HL-60/S4 treated with phorbol 12-myristate 13-acetate at 8.2 ng/mL for 4 days and 3 days (cell line): ENCODE measurements at regions not wholly inside any gene's neighbourhood (a gene's known extent, or its start where the extent isn't known, plus 50 kb on each side); places are given as distances from the start of the nearest gene placed in this dataset.
"Not testable (repeated sequence)": the region's sequence is repeated elsewhere in the genome, so short reads cannot be mapped to it uniquely, and the experiment has no call there.

Source experiments
- in situ Hi-C: fragments of 300-500 bp; cut with MboI; formaldehyde crosslinking; loops from 2 replicates; pipeline ENCODE4 v1.15.0; 2022; ENCODE audit warnings: low sequenced_read_pairs

DNA sequence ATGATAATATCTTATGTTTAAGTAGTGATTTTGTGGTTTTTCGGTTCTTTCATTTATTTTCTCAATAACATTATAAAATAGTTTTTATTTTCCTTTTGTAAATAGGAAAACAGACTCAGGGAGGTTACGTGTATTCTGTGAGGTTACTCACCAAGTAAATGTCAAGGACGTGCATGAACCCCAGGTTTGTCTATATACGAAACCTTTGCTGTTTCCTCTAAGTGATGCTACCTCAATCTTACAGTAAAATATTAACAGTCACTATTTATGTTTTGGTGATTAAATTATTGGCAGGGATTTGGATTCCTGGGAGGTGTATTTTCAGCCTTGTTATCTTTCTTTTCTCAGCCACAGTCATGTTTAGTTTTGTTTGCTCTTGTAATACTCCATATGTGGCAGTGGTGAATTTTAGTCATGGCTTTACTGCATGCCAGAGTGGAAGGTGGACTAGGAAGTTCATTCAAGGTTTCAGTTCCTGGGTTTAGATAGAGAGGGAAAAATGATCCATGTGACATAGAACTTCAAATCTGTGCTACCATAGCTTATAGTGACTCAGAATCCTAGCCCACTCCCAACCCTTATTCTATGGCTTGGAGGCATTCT, 139.9 kb downstream of the ARL4A start:
- in situ Hi-C loops: no loop called here

DNA sequence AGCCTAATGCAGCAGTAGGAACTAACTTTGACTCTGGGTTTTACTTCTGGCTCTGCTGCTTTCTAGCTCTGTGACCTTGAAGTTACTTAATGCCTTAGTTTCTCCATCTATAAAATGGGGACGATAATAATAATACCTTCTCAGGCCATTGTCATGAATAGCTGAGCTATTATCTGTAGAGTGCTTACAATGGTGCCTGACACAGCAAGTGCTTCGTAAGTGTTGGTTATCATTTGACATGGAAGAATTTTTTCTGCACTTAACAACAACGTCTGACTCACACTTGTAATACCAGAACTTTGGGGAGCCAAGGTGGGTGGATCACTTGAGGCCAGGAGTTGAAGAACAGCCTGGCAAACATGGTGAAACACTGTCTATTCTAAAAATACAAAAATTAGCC, 140.5 kb downstream of the ARL4A start:
- in situ Hi-C loops: no loop called here

DNA sequence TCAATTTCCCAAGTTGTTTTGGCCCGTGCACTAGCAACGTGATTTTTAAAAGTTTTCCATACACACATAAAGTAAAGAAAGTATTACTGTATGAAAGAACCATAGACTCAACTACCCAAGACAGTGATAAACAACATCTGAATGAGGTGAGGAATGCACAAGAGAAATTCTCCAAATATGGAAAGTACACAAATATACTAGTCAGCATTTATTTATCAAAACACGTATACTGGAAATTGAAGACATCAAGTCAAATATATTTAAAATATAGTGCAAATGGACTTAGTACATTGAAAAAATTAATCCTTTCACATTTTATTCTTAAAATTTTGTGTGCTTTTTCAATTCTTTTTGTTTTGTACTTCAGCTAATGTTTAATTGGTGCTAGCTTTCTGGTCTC, 143.6 kb downstream of the ARL4A start:
- in situ Hi-C loops: no loop called here

DNA sequence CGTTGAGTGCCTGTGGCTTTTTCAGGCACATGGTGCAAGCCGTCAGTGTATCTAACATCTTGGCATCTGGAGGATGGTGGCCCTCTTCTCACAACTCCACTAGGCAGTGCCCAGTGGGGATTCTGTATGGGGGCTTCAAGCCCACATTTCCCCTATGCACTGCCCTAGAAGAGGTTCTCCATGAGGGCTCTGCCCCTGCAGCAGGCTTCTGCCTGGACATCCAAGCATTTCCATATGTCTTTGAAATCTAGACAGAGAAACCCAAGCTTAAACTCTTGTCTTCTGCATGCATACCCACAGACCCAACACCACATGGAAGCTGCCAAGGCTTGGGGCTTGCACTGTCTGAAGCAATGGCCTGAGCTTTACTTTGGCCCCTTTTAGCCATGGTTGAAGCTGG, 146.4 kb downstream of the ARL4A start:
- in situ Hi-C loops: no loop called here

DNA sequence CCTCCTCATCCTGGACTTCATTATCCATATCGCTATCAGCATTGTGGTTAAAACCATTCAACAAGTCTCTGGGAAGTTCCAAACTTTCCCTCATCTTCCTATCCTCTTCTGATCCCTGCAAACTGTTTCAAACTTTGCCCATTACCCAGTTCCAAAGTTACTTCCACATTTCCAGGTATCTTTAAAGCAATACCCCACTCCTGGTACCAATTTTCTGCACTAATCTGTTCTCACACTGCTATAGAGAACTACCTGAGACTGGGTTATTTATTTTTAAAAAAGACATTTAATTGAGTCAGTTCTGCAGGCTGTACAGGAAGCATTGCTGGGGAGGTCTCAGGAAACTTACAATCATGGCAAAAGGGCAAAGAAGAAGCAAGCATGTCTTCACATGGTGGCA, 147.3 kb downstream of the ARL4A start:
- in situ Hi-C loops: no loop called here

DNA sequence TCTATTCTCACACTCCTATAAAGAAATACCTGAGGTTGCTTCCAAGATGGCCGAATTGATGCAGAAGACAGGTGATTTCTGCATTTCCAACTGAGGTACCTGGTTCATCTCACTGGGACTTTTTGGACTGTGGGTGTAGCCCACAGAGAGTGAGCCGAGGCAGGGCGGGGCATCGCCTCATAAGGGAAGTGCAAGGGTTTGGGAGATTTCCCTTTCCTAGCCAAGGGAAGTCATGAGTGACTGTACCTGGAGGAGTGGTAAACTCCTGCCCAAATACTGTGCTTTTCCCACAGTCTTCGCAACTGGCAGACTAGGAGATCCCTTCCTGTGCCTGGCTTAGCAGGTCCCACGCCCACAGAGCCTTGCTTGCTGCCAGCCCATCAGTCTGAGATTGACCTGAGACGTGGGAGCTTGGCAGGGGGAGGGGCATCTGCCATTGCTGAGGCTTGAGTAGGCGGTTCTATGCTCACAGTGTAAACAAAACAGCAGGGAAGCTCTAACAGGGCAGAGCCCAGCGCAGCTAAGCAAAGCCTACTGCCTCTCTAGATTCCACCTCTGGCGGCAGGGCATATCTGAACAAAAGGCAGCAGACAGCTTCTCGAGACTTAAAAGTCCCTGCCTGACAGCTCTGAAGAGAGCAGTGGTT, 152.2 kb downstream of the ARL4A start:
- in situ Hi-C loops: no loop called here

DNA sequence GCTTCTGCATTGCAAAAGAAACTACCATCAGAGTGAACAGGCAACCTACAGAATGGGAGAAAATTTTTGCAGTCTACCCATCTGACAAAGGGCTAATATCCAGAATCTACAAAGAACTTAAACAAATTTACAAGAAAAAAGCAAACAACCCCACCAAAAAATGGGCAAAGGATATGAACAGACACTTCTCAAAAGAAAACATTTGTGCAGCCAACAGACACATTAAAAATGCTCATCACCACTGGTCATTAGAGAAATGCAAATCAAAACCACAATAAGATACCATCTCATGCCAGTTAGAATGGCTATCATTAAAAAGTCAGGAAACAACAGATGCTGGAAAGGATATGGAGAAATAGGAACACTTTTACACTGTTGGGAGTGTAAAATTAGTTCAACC, 157.3 kb downstream of the ARL4A start:
- in situ Hi-C loops: not testable (repeated sequence)

DNA sequence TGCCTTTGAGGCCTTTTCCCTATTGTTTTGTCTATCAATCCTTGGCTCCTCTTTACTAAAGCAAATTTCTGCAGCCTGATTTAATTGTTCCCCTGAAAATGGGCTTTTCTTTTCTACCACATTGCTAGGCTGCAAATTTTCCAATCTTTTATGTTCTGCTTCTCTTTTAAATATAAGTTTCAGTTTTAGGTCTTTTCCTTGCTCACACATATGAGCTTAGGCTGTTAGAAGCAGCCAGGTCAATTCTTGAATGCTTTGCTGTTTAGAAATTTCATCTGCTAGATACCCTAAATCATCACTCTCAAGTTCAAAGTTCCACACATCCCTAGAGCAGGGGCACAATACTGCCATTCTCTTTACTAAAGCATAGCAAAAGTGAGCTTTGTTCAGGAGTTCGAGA, 159.6 kb downstream of the ARL4A start:
- in situ Hi-C loops: no loop called here

DNA sequence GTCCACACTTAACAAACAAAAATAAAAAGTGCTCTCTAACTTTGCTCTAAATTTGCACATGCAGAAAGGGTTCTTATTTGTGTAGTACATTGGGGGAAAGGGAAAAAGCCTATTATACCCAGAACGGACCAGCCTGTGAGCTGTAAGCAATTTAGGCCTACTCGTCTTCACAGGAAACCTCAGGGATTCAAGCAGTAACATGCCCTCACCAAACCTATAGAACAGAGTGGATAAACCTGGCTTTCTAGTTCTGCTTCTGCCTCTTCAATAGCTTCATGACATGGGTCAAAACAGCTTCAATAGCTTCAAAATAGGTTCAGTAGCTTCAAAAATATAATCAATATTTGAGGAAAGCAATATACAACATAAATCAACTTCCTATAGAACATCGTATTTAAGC, 163.7 kb downstream of the ARL4A start:
- in situ Hi-C loops: no loop called here

DNA sequence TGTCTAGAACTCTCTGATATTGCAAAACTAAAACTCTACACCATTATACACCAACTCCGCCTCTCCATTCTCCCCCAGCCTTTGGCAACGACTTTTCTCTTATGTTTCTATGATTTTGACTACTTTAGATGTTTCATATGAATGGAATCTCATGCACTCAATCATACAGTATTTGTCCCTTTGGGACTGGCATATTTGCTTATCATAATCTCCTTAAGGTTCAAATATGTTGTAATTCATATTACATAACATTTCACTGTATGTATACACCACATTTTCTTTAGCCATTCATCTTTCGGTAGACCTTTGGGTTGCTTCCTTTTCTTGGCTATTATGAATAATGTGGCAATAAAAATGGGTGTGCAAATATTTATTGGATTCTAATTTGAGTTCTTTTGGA, 164.4 kb downstream of the ARL4A start:
- in situ Hi-C loops: no loop called here

DNA sequence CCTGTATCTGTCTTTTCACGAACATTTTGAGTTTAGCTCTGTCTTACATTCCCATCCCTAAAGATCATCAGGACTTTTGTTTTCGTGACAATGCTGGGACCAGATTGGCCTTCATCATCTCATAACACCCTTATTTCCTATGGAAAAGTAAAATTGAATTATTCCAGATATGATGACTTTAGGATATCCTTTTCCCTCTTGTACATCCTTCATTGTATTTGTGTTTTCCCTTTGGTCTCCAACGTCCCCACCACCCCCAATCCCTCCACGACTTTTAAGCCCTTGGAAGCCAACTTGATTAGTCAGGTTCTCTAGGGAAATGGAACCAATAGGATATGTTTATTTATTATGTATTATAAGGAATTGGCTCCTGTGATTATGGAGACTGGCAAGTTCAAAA, 167.6 kb downstream of the ARL4A start:
- in situ Hi-C loops: no loop called here

DNA sequence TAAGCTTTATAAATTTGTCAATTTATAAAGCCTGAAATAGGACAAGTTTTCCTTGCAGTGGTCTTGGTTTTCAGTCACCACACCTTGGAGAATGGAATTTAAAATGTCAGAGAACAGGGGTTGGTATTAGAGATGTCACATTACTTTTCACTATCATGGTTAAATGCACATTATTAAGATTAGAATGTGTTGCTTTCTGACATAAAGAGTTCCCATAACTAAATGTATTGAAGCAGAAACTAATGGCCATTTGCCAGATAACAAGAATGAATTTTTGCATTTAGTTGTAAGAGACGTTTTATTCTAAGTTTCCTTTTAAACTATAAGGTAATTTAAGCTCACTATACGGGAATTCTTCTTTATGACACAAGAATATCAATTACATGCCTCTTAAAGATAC, 172.3 kb downstream of the ARL4A start:
- in situ Hi-C loops: no loop called here

DNA sequence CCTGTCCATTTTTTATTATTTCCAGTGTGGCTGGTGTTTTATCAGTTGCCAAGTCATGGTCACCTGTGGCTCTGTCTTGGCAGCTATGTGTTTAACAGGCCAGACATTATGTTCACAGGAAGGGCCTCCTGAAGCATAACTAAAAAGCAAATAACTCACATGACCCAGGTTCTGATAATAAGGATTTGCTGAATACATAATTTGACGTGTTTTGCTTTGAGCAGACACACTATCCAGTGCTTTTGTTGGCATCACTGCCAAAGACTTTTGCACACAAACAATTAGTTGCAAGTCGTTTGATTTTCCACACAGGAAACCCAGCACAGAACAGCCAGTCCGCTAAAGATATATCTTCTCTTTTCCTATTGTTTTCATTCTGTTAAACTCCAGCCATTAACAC, 173.6 kb downstream of the ARL4A start:
- in situ Hi-C loops: no loop called here

DNA sequence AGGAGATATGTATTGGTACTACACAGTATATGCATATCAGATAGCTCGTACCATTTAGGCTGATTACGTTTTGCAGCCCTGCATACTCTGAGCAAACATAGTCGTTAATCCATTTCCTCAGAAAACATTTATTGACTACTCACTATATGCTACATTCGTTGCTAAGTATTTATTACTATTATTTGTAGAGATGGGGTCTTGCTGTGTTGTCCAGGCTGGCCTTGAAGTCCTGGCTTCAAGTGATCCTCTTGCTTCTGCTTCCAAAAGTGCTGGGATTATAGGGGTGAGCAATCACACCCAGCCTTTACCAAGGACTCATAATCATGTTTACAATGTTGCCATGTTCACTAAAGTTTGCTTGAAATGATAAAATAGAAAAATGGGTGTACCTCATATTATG, 174.7 kb downstream of the ARL4A start:
- in situ Hi-C loops: no loop called here

DNA sequence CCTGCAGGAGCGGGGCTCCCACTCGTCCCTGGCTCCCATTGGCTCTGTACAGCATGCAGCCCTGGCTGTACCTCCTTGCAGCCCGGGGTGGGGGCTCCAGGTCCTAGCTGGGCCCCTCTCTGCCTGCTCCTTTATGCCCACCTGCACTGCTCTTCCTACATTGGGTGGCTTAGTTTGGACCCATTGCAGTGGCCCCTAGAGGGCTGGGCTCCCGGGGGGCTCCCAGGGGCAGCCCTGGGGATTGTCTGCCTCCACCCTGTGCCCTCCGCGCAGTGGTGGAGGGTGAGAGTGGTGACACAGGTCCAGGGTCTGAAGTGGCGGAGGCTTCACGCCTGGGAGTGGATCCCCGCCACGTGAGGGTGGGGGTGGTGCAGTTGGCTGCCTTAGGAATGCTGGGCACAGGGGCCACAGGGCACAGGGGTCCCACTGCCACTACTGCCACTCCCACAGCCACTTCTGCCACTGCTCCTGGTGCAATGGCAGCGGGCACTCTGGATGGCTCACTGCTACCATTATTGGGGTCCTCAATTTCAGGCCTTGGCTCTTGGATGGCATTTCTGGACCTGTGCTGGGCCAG, 177.1 kb downstream of the ARL4A start:
- in situ Hi-C loops: no loop called here

DNA sequence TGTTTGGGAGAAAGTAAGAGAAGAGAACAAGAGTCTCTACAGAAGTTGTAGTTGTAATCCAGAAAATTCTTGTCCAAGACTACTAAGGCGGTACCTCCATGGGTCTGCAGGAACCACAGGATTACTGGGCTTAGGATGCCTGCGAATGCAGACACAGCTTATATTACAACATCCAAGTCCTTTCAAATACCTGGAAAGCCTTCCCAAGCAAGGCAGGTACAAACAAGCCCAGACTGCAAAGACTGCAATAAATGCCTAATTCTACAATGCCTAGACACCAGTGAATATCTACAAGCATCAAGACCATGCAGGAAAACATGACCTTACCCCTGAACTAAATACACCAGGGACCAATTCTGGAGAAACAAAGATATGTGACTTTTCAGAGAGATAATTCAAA, 178.2 kb downstream of the ARL4A start:
- in situ Hi-C loops: no loop called here

DNA sequence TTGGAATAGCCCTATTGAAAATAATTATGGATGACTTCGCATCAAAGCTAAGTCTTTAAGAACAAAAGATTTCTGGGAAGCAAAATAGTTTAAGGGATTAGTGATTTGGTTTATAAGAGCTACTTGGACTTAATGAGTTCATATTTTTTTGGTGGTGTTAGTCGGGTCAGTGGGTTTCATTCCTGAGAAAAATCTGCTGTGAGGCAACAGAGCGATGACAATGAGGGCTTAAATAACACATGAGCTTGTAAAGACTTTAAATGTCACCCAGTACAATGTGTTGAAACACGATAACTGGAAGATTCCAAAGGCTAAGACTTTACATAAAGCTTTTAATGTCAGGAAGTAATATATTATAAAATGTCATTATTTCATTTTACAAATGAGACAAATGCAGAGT, 178.8 kb downstream of the ARL4A start:
- in situ Hi-C loops: no loop called here

DNA sequence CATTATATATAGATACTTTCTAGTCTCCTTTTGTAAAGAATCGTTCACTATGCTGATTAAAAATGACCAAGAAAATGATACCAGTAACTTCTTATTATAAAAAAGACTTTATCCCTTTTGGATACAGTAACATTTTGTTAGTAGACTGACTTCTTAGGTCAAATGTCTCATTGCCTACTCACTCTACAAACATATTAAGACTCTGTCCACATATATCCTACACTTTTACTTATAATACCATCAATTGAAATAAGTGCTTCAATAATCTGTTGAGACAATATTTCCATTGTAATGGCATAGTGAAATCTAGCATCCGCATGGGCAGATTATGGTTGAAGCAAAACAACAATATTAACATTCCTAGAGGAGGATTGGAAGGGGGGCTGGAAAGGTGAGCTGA, 180.6 kb downstream of the ARL4A start:
- in situ Hi-C loops: no loop called here

DNA sequence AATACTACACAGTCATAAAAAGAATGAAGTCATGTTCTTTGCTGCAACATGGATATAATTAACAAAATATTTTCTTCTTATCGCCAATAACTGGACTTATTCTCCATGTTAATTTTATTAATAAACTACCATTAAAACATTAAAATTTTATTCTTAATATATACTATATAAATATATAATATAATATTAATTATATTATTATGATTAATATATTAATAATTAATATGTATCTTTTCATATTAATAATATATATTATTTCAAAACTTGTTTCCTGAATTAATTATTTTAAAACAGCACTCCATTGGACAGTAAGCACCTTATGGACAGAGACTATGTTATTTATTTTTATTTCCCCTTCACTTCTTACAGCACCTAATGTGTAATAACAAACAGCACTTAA, 182.8 kb downstream of the ARL4A start:
- in situ Hi-C loops: no loop called here

DNA sequence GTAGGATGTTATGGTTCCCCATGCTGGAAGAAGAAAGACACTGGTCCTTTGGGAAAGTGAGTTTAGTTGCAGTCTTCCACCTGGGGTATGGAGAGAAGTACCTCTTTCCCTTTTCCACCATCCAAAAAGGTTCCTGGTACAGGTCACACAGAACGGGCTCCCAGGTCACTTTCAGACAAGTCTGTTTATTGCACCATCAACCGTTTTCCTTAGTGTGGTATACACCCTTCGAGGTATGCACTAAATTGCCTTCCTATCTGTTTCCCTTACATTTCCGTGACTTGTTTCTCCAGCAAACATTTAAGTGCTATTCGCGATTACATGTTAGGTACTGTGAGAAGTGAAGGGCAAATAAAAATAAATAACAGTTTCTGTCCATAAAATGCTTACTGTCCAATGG, 185.1 kb downstream of the ARL4A start:
- in situ Hi-C loops: no loop called here

DNA sequence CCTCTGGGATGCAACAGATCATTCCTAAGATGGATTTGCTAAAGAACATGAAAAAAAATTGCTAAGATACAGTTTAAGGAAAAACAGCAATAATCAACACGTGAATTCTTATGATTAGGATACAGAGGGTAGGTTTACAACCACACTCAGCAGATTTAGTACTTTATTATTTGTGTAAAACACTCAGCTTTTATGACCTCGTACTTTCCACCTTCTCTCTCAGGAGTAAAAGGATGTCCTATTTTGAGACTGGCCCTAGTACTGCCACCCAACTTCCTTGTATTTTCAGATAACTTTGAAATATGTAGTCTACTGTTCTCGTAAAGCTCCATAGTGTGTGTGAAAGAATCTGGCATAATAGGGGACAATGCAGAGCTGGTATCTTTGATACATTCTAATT, 186.1 kb downstream of the ARL4A start:
- in situ Hi-C loops: no loop called here

DNA sequence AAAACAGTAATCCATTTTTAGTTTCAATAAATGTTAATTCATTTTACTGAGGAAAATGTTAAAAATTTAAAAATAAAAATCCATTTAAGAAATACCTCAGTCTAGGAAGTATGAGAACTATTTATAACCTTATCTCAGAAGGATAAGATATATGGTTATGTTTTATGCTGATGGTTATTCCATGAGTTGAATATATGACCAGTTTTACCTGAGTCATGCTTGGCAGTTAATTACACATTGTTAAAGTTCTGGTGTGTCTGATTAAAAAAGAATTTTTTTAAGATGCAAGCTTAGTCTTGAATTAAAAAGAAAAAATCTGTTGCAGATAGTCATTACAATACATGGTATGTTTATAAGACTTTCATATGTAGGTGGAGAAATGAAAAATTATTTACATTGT, 191.7 kb downstream of the ARL4A start:
- in situ Hi-C loops: no loop called here

DNA sequence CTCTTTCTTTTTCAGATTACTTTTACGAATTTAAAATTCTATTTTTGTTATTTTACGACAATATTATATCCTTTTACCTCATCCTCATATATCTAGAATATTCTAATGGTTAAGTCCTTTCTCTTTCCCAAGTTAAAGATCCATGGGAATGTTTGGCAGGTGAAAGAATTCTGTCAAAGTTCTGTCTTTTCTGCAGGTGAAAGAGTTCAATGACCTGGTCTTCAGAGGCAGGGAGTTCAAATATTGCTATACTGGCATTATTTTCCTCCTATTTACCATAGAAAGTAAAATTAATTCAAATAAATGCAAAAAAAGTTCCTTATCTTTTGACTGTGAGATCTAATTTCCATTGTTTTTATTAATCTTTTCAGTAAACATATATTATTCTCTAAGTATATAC, 194.3 kb downstream of the ARL4A start:
- in situ Hi-C loops: no loop called here
